ENCODE measurements at regions not wholly inside any gene's neighbourhood (a gene's known extent, or its start where the extent isn't known, plus 50 kb on each side); places are given as distances from the start of the nearest gene placed in this dataset.

- Mint-ChIP-seq H3K36me3 (no peaks in the 10 kb centered on the region), H3K4me3 (no peak overlapping the region), H3K27ac (no peak overlapping the region), H3K9me3 (no peaks in the 10 kb centered on the region), H3K4me1 (peaks cover 10% of the 10 kb centered on the region), H3K27me3 (ENCODE audit: low read depth) (no peaks in the 10 kb centered on the region; the same call in 1 of the 2 replicates)
- DNase-seq (ENCODE audit: low spot score) (no peak), ATAC-seq (no peak)
- CTCF ChIA-PET, result no interaction called here
- POLR2A ChIA-PET, result no interaction called here
- TF ChIP-seq TCF7 (CRISPR knock-in tag; IDR thresholded peaks at IDR 0.05; ENCODE audit: low read depth), result no peak
- TF ChIP-seq FOXP4 (CRISPR knock-in tag; IDR thresholded peaks at IDR 0.05), result no peak
- TF ChIP-seq SMAD4 (CRISPR knock-in tag; IDR thresholded peaks at IDR 0.05), result no peak
- no peak for TF ChIP-seq ZSCAN18 (CRISPR knock-in tag; IDR thresholded peaks at IDR 0.05)
- TF ChIP-seq ZNF219 (CRISPR knock-in tag; IDR thresholded peaks at IDR 0.05; ENCODE audit: borderline replicate concordance), result no peak
These were observed 120.3 kb downstream of the LIG4 start for GRCh38 chr13:108095036-108095435.

GRCh38 chr13:108093616-108094015 lies 121.7 kb downstream of the LIG4 start:
- no peaks in the 10 kb centered on the region for H3K9me3 Mint-ChIP-seq
- H3K27ac Mint-ChIP-seq, result no peak overlapping the region
- no peak for ATAC-seq
- CTCF ChIA-PET, result no interaction called here
- TF ChIP-seq TEAD1 (CRISPR knock-in tag; IDR thresholded peaks at IDR 0.05) (no peak), OVOL2 (CRISPR knock-in tag; IDR thresholded peaks at IDR 0.05; ENCODE audit: borderline replicate concordance) (no peak), FOXJ3 (CRISPR knock-in tag; IDR thresholded peaks at IDR 0.05; ENCODE audit: borderline replicate concordance) (no peak), ELF4 (CRISPR knock-in tag; IDR thresholded peaks at IDR 0.05; ENCODE audit: low read depth) (no peak), FOXK1 (CRISPR knock-in tag; IDR thresholded peaks at IDR 0.05) (no peak), GTF2I (CRISPR knock-in tag; conservative IDR thresholded peaks at IDR 0.05) (no peak), GRHL2 (CRISPR knock-in tag; IDR thresholded peaks at IDR 0.05; ENCODE audit: insufficient replicate concordance, severe bottlenecking) (no peak), ZNF232 (CRISPR knock-in tag; IDR thresholded peaks at IDR 0.05) (no peak), ZNF263 (CRISPR knock-in tag; IDR thresholded peaks at IDR 0.05; ENCODE audit: low read depth) (no peak), ZNF396 (CRISPR knock-in tag; IDR thresholded peaks at IDR 0.05; ENCODE audit: borderline replicate concordance) (no peak), MAX (CRISPR knock-in tag; IDR thresholded peaks at IDR 0.05) (no peak), TEAD4 (CRISPR knock-in tag; IDR thresholded peaks at IDR 0.05) (no peak), MYBL2 (CRISPR knock-in tag; IDR thresholded peaks at IDR 0.05) (no peak), ZNF281 (CRISPR knock-in tag; IDR thresholded peaks at IDR 0.05) (no peak)
- H3K4me1 Mint-ChIP-seq, result peaks cover 10% of the 10 kb centered on the region
- H3K4me3 Mint-ChIP-seq, result no peak overlapping the region
- POLR2A ChIA-PET, result no interaction called here
- no peaks in the 10 kb centered on the region; the same call in 1 of the 2 replicates for H3K27me3 Mint-ChIP-seq (ENCODE audit: low read depth)
- no peaks in the 10 kb centered on the region for H3K36me3 Mint-ChIP-seq
- no peak for DNase-seq (ENCODE audit: low spot score)
